ENCODE measurements at regions not wholly inside any gene's neighbourhood (a gene's known extent, or its start where the extent isn't known, plus 50 kb on each side); places are given as distances from the start of the nearest gene placed in this dataset.

DNA sequence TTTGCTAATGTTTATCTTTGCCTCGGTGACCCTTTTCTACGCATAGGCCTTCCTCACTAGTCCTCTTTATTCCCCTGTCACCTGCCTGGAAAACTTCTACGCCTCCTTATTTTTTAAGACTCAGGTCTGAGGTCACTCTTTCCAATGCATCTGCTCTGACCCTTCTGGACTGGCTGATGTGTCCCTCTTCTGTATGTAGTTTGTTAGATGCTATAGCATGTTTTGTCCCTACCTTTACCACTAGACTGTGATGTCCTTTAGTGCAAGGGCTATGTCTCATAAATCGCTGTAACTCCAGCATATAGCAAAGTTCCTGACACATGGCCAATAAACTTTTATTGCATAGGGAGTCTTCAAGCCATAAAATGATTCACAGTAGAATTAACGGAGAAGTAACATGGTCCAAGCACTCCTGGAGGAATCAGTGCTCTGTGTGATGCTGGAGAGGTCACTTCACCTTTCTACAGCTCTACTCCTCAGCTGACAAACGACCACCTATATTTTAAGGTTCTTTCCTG is 872.5 kb upstream of the SLIT2 start:
- DNase-seq (ENCODE audit: low spot score) (no peak), ATAC-seq (no peak)

DNA sequence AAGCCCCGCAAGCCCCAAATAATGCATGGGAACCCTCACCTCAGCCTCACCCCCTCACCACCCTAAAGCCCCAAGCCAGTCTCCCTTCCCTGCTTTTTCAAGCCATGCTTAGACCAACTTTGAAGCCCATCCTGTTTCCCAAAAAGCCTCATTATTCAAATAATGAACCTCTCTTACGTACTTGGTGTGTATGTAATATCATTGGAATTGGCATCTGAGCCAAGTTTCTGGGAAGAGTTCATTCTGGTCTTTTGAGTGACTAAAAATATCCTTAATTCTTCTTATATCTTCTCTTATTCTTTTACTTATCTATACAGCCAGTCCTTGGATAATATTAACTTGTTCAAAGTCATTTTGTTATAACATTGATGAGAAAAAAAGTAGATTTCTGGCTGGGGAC is 875.8 kb upstream of the SLIT2 start:
- DNase-seq (ENCODE audit: low spot score) (no peak), ATAC-seq (no peak)

DNA sequence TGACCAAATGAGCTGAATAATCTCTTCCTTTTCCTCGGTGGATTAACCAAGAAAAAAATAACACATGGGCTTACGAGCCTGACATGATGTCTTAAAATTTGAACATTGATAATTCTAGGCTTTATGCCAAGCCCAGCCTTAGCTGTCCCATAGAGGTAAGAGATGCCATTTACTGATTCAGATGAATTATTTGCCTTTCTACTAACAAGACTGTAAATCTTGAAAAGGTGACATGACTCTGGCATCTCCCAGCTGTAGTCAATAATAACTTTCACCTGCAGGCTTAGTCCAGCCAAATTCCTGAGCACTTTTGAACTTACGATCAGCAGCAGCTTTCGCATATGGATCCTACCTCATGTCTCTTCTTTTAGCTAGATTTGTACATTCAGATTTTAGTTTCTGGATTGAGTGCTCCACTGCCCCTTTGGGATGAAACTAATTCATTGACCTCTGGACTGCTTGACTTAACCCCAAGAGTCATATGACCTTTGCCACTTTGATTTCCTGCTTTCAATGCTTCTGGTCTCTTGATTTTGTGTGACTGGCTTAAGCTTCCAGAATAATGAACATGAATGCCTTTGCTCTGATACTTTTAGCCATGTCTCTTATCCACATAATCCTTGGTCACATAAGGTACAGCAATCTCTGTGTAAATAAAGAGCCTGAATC is 876.4 kb upstream of the SLIT2 start:
- DNase-seq (ENCODE audit: low spot score) (no peak), ATAC-seq (no peak)

DNA sequence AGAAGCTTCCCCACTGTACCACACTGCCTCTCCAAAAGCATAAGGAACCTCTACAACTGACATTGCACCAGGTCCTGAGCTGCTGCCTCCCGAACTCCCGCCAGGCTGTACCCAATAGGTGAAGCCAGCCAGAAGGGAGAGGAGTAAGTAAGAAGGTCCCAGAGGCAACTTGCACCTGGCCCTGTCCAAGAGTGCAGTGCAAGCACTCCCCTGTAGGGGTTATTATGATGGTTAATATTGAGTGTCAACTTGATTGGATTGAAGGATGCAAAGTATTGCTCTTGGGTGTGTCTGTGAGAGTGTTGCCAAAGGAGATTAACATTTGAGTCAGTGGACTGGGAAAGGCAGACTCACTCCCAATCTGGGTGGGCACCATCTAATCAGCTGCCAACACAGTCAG is 879.3 kb upstream of the SLIT2 start:
- ATAC-seq (no peak), DNase-seq (ENCODE audit: low spot score) (no peak)

DNA sequence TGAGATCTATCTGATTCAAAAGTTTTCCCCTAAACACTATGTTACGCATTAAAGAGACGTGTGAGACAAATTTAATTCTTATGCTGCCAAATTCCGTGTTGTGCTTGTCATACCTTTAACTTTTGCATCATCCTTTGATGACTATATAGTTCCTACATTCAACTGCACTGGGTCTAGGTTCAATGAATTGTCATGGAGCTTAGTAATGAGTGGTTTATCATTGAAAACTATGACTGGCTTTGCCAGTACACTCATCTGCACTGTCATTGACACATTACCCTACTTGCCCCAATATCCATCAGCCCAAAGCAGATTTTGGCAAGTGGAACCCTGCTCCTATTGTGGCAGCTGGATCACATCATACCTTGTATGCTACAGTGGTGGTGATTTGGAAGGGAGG is 882.9 kb upstream of the SLIT2 start:
- DNase-seq (ENCODE audit: low spot score) (no peak), ATAC-seq (no peak)

DNA sequence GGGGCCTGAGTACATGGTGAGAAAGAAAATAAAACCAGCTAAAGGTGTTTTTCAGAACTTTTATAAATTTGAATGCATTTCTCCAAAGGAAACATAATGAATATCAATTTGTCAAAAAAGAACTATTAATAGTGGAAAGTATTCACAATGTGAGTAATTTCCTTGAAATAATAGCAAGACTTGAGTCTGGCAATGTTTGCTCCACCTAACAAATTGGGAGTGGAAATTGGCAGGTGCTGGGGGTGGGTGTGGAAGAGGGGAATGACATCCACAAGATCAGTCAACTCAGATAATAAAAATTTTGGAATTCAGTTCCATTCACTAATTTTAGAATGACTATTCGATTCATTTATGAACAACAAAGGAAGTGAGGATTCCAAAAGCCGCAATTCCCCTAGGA is 884.8 kb upstream of the SLIT2 start:
- ATAC-seq (no peak), DNase-seq (ENCODE audit: low spot score) (no peak)

DNA sequence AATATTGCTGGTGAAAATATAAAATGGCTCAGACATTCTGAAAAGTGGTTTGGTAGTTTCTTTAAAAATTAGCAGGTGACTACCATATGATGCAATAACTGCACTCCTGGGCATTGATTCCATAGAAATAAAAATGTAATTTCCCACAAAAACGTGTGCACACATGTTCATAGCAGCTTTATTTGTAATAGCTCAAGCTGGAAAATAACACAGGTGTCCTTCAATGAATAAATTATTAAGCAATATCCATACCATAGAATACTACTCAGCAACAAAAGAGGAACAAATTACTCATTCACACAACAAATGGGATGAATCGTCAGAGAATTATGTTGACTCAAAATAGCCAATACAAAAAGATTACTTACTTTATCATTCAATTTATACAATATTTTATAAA is 893.7 kb upstream of the SLIT2 start:
- no peak for ATAC-seq
- DNase-seq (ENCODE audit: low spot score), result no peak

DNA sequence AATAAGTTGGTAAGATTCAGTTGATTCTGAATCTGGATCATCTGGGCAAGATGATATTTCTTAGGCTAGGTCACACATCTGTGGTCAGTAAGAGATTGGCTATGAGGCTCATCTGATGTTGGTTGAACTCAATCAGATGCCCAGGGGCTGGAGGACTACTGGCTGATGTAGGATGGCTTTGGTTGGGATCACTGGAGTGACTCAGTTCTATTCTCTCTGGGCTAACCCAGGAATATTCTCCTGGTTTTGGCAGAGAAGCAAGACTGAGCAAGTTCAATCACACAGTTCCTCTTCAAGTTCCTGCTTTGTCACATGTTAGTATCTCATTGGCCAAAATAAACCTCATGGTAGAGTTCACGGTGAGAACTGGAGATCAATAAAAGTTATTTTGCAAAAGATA is 902.3 kb upstream of the SLIT2 start:
- ATAC-seq (no peak), DNase-seq (ENCODE audit: low spot score) (no peak)

DNA sequence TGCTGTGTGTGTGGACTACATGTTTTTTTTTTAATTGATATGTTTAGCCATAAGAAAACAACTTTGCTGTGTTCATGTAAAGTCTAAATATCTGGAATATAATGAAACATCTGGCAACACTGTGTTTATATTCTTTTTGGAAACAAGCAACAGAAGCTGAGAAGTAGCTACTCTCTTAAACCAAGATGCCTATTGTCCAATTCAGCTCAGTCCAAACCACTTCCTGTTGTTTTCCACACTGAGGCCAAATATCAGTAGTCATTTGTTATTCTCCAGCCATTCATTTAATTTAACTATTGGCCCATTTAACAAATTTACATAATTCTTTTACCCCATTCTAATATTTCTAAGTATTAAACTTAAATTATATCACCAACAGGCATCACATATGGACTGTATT is 903.0 kb upstream of the SLIT2 start:
- ATAC-seq, result no peak
- no peak for DNase-seq (ENCODE audit: low spot score)

DNA sequence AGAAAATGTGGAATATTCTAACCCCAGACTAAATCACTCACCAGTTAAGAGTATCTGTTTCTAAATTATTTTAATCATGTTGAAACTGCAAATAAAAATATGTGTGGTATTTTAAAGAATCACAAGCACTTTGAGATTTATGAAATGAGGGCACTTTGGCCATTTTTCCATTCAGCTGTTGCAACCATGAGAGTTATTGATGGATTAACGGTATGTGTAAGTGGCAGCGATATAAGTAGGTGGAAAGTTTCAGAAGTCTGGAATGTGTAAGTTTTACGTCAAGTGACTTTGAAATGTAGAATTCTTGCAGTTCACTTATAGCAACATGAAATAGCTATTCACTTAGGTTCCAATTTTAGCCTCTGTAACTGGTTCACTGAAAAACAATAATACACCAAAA is 905.1 kb upstream of the SLIT2 start:
- ATAC-seq, result no peak
- no peak for DNase-seq (ENCODE audit: low spot score)

DNA sequence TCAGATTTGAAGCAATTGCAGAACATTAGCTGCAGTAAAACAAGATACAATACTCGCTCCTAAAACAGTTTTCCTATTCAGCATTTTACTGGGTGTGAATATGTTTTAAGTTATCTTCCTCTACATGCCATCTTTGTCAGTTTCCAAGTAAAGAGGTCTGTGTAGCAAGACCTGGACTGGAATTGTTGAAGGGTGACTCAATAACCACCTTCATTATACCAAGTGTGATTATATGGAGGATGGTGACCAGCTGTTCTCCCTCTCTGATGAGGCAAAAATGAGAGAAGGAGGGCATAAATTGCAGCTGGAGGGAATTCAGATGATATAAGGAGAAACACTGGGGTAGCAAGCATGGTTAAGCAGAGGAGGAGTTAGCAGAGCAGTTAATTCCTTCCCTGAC is 922.1 kb upstream of the SLIT2 start:
- ATAC-seq, result no peak
- DNase-seq (ENCODE audit: low spot score), result no peak

DNA sequence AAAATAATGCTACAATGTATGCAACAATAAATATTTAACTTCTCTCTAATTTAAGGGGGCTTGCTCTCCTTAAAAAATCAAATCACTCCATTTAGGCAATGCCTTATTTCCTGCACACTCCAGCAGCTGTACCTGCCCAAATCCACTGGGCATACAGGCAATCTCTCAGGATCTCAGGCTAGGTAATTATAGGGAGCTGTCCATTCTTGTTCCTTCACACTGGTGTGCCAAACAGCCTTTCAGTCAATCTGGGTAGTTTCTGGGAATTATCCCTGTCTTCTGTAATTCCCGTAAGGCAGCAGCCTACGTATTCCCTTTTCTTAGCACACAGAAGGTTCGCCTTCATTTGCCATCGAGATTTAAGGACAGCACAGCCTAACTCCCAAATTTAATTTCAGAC is 922.6 kb upstream of the SLIT2 start:
- ATAC-seq (no peak), DNase-seq (ENCODE audit: low spot score) (no peak)

DNA sequence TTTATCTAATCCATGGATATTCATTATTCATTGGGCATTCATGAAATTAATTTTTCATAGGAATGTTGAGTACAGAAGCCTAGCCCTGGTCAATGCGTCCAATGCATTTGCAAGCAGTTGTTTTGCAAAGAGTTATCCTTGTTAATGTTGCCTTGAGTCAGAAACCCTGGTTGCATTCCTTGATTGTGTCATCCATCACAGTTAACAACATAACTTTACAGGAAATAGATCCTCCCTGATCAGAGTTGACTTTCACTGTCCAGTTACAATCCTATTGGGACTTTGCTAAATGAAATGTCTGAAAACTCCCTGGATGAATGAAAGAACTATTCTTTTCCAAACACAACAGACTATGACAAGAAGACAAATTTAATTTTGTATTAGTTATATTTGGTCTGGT is 924.3 kb upstream of the SLIT2 start:
- DNase-seq (ENCODE audit: low spot score), result no peak
- ATAC-seq, result no peak

DNA sequence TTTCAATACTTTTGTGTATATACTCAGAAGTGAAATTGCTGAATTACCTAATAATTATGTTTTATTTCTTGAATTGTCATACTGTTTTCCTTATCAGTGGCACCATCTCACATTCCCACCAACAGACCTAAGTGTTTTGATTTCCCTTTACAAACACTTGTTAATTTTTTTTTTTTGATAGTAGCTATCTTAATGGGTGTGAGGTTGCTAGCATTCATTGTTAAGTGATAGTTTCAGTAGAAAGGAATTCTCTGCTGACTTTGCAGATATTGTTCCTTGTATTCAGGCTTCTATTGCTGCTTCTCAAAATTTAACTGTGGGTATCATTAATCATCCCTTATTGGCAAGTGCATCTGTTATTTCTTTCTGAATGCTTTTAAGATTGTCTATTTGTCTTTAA is 927.5 kb upstream of the SLIT2 start:
- no peak for DNase-seq (ENCODE audit: low spot score)
- ATAC-seq, result no peak

DNA sequence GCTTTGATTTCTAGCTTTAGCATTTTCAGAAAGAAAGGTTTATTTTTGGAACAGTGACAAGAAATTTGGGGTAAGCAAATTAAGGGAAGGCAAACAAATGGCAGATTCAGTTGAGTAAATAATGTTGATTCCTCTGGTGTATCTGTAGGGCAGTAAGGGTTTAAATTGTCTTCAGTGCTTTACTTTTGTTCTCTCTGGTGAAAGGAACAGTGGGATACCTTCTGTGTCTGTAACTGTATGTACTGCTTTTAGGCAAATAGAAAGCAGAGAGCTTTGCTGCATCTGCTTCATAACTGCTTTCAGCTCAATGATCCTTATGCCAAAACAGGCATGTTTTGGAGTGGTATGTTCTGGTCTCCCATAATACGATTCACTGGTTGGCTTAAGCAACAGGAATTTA is 932.1 kb upstream of the SLIT2 start:
- ATAC-seq, result no peak
- DNase-seq (ENCODE audit: low spot score), result no peak

DNA sequence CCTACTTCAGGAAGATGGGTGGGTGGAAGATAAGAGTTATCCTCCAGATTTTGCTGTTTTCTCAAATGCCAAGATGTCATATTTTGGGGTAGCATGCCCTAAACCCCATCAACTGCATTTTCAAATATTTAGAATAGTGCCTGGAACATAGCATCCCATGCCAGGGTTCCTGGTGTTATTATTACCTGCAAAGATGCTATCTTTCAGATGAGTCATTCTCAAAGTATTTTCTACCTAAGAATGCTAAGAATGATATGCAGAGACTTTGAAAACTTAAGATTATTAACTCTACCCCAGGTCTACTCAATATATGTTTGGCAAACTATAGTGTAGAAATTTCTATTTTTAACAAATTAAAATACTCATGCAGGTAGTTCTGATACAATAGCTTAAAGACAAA is 934.3 kb upstream of the SLIT2 start:
- ATAC-seq (no peak), DNase-seq (ENCODE audit: low spot score) (no peak)

DNA sequence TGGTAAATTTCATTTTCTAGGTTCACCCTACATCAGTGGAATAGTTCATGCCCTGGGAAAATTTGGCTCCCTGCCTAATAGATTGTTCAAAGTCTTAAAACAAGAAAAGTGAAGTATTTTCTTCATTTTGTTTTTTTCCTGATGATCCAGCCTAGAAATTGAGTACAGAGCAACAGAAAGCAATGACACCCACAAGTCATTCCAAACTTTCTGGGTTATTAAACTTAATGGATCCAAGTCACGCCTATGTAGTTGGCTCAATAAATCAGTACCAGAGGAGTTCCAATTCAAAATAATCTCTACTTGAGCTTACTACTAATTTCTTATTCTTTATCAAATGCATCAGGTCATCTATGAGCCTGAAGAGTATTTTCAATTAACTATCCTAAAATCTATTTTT is 937.6 kb upstream of the SLIT2 start:
- DNase-seq (ENCODE audit: low spot score) (no peak), ATAC-seq (no peak)

DNA sequence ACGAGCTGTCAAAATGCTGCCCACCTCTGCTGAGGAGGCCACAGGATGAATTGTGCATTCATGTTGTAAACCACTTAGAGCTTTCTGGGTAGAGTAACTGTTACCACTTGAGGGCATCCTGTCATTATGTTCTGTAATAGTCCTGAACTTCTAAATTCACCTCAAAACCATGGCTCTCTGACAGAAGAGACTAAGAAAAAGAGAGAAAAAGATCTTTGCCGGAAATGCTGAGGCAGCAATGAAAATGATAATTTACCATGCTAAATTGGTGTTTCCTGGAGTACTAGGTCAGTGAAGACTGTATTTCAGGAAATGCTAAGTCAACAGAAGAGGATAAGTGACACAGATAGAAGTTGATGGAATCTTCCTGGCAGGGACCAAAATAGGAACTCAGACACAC is 942.3 kb upstream of the SLIT2 start:
- no peak for DNase-seq (ENCODE audit: low spot score)
- ATAC-seq, result no peak

DNA sequence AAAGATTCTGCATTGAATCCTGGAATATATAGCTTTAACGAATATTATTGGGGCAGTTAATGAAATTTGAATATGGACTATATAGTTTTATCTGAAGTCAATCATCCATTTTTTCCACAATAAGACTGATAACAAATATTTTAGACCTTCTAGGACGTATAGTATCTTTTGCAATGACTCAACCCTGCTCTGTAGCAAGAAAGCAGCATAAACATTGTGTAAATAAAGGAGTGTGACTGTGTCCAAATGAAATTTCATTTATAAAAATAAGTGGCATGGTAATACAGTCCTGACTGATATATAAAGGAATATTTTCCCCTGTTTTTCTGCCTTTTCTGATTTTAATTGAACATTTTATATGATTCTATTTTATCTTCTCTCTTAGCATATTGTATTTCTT is 947.7 kb upstream of the SLIT2 start:
- ATAC-seq (no peak), DNase-seq (ENCODE audit: low spot score) (no peak)

DNA sequence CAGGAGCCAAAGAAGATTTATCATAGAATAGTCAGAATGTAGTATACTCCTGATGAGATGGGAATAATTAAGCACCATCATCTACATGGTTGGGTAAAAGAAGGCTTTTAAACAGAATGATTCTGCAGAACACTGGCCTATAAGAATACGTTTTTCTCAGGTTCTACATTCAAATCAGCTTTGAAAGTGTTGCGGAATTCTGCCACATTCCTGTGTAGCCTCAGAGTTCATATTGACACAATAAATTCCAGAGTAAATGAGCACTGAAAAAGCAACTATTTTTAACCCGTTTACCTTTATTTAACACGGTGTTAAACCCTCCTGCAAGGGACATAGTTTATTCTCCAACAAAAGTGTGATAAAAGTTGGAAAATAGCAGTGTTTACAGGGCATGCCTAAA is 950.2 kb upstream of the SLIT2 start:
- no peak for DNase-seq (ENCODE audit: low spot score)
- no peak for ATAC-seq

DNA sequence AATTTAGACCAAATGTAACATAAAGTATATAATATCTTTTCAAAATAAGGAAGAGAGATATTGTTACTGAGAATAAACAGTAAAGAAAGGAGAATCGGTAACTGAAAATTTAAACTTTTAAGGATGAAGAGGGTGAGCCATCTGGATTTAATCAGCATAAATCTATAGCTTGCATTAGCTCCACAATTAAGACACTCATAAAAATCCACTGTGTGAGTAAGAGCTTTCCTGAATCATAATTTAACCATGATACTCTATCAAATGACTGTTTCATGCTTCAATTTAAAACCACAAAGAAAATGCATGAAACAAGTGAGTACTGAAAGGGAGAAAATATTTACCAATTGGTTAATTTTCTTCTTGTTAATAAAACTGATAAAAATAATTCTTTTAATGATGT is 951.5 kb upstream of the SLIT2 start:
- DNase-seq (ENCODE audit: low spot score) (no peak), ATAC-seq (no peak)

DNA sequence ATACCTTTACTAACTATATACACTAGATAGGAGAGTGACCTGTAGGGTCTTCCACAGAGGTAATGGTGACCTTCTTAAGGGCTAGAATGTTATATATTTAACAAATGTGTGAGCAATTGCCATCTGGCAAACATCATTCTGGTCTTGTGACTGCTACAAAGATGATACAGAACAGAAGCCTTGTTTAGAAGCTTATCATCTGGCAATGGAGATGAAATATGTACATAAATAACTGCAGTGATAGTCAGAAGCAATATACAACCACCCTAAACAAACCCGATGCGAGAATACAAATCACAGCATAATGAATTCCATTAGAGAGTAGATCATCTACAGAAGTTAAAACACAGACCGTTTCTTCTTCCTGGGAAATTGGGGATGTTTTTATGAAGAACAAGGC is 952.7 kb upstream of the SLIT2 start:
- DNase-seq (ENCODE audit: low spot score), result no peak
- no peak for ATAC-seq

DNA sequence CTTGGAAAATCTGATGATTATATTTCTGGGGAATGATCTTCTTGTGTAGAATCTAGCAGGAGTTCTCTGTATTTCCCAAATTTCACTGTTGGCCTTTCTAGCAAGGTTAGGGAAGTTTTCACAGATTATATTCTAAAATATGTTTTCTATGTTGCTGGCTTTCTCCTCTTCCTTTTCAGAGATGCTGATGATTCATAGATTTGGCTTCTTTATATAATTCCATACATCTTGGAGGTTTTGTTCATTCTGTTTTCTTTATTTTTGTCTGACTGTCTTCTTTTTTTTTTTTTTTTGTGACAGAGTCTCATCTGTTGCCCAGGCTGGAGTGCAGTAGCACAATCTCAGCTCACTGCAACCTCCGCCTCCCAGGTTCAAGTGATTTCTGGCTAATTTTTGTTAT is 957.9 kb upstream of the SLIT2 start:
- no peak for ATAC-seq
- no peak for DNase-seq (ENCODE audit: low spot score)

DNA sequence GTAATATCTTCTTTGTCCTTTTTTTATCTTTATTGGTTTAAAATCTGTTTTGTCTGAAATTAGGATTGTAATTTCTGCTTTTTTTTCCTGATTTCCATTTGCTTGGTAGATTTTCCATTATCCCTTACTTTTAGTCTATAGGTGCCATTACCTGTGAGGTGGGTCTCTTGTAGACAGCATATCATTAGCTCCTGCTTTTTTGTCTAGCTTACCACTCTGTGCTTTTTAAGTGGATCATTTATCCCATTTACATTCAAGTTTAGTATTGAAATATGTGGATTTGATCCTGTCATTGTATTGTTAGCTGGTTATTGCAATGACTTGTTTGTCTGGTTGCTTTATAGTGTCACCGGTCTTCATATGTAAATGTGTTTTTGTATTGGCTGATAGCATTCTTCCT is 958.6 kb upstream of the SLIT2 start:
- no peak for ATAC-seq
- no peak for DNase-seq (ENCODE audit: low spot score)

Data from left lobe of liver (tissue), 2 donors.